ENCODE measurements at regions not wholly inside any gene's neighbourhood (a gene's known extent, or its start where the extent isn't known, plus 50 kb on each side); places are given as distances from the start of the nearest gene placed in this dataset.
A peak's percentile ranks its signal among the peaks of the same experiment; 100 is the strongest.

DNA sequence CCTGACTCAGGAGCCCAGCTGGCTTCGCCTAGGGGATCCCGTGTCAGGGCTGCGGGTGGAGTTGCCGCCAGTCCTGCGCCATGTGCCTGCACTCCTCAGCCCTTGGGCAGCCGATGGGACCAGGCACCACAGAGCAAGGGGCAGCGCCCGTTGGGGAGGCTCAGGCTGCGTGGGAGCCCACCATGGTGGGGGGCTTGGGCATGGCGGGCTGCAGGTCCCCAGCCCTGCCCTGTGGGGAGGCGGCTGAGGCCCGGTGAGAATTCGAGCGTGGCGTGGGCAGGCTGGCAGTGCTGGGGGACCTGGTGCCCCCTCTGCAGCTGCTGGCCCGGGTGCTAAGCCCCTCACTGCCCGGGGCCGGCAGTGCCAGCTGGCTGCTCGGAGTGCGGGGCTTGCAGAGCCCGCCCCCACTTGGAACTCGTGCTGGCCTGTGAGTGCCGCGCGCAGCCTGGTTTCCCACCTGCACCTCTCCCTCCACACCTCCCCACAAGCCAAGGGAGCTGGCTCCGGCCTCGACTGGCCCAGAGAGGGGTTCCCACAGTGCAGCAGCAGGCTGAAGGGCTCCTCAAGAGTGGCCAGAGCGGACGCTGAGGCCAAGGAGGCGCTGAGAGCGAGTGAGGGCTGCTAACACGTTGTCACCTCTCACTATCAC is 135.1 kb upstream of the SEL1L start:
- intact Hi-C loops (cut with DNase I): no loop called here
- H3K9me3 ChIP-seq: no peaks in the 10 kb centered on the region
- no peaks in the 10 kb centered on the region for H3K4me1 ChIP-seq
- no peak overlapping the region for H3K4me3 ChIP-seq
- TF ChIP-seq, protein P1, sequence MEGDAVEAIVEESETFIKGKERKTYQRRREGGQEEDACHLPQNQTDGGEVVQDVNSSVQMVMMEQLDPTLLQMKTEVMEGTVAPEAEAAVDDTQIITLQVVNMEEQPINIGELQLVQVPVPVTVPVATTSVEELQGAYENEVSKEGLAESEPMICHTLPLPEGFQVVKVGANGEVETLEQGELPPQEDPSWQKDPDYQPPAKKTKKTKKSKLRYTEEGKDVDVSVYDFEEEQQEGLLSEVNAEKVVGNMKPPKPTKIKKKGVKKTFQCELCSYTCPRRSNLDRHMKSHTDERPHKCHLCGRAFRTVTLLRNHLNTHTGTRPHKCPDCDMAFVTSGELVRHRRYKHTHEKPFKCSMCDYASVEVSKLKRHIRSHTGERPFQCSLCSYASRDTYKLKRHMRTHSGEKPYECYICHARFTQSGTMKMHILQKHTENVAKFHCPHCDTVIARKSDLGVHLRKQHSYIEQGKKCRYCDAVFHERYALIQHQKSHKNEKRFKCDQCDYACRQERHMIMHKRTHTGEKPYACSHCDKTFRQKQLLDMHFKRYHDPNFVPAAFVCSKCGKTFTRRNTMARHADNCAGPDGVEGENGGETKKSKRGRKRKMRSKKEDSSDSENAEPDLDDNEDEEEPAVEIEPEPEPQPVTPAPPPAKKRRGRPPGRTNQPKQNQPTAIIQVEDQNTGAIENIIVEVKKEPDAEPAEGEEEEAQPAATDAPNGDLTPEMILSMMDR (IDR thresholded peaks at IDR 0.05): no peak
- no peak overlapping the region for H3K27ac ChIP-seq
- 92% methylated on average over 28 to 32 of the region's 32 CpGs for WGBS, 2 donors
- FAIRE-seq (no peak), ATAC-seq (no peak), DNase-seq (peak in 2 of 6 donors; percentile 20 to 62)
- no peaks in the 10 kb centered on the region for H3K27me3 ChIP-seq
- H3K36me3 ChIP-seq: no peaks in the 10 kb centered on the region

DNA sequence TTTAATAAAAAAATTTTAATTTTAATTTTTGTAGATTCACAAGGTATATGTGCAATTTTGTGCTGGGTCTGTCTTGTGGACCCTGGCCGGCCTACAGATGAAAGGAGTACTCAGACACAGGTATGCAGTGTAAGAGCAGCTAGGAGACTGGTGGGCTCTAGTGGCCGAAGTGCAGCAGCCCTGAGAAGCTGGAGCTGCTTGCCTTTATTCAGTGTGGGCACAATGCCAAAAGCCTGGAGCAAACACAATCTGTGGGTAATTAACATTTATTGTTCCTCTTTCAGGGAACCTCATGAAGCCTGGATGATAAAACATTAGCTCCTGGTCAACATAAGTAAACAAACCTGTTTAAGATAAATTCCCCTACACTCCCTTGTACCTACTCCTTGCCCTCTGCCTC is 135.7 kb upstream of the SEL1L start:
- ATAC-seq (no peak), DNase-seq (no peak), FAIRE-seq (no peak)
- 93 to 98% methylated on average over 2 of the region's 2 CpGs for WGBS, 2 donors
- Histone ChIP-seq H3K27ac (no peak overlapping the region), H3K36me3 (no peaks in the 10 kb centered on the region), H3K27me3 (no peaks in the 10 kb centered on the region), H3K4me3 (no peak overlapping the region), H3K4me1 (no peaks in the 10 kb centered on the region), H3K9me3 (no peaks in the 10 kb centered on the region)
- TF ChIP-seq, protein P1 (IDR thresholded peaks at IDR 0.05): no peak
- intact Hi-C loops (cut with DNase I): no loop called here

DNA sequence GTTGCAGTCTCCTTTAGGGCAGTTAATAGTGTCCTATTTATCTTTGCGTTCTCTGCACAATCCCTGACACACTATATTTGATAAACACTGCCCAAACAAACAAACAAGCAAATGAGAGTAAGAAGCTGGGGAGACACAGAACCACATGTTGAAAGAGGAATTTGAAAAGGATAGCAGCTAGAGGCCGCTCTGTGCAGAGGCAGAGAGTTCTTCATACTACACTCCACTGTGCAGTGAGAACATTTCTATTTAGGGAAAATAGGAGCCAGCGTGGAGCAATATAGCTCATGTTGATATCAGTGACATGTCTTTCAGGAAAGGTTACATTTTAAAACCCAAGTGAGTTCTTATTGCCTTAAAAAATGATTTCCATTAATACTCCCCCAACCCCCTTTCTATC is 140.3 kb upstream of the SEL1L start:
- Histone ChIP-seq H3K9me3 (no peaks in the 10 kb centered on the region), H3K27me3 (no peaks in the 10 kb centered on the region), H3K4me1 (peaks cover 0 to 9% (median 5%) of the 10 kb centered on the region in 3 donors), H3K36me3 (no peaks in the 10 kb centered on the region), H3K4me3 (no peak overlapping the region), H3K27ac (no peak overlapping the region)
- 75 to 81% methylated on average over 3 of the region's 3 CpGs for WGBS, 2 donors
- DNase-seq (no peak), ATAC-seq (no peak), FAIRE-seq (no peak)
- TF ChIP-seq, protein P1 (IDR thresholded peaks at IDR 0.05): no peak
- intact Hi-C loops (cut with DNase I): no loop called here

DNA sequence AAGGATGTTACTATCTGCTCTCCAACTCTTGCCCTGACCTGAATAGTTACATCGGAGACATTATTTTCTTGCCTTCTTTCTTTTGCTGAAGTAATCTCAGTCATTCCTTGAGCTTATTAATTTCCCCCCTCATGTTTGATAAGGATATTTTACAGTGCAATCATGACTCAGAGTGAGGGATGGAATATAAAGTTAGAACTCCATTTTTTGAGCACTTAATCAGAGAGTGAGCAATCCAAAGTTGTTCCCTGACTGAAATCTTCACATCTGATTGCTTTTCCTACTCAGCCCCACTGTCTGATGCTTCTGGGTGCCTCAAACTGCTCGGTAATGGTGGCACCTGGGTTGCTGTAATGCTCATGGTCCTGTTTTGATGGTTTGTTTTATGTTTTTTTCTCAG is 142.7 kb upstream of the SEL1L start:
- Histone ChIP-seq H3K27me3 (no peaks in the 10 kb centered on the region), H3K36me3 (no peaks in the 10 kb centered on the region), H3K9me3 (no peaks in the 10 kb centered on the region), H3K4me3 (no peak overlapping the region), H3K27ac (no peak overlapping the region), H3K4me1 (peaks cover 0 to 9% (median 5%) of the 10 kb centered on the region in 3 donors)
- FAIRE-seq: no peak
- TF ChIP-seq, protein P1 (IDR thresholded peaks at IDR 0.05): no peak
- intact Hi-C loops (cut with DNase I): no loop called here
- 57 to 66% methylated on average over 2 of the region's 2 CpGs for WGBS, 2 donors
- no peak for ATAC-seq
- no peak for DNase-seq

DNA sequence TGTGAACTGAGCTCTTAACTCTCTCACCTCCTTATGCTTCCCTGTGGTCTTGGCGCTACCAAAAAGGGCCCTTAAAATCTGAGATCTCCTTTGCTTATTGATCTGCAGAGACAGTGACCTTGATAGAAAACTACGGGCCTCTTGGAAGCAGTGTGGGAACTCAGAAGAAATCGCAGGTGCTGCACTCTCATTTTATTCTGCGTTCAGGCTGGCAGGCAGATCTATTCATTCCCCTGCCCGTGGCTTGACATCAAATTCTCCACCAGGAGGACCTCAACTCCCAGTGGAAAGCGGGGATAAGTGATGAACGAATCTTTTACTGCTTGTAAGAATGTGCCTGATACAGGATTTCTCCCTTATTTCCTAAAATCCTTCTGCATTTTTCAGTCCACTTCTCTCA is 143.2 kb upstream of the SEL1L start:
- no peak for FAIRE-seq
- no peaks in the 10 kb centered on the region for H3K9me3 ChIP-seq
- TF ChIP-seq, protein P1 (IDR thresholded peaks at IDR 0.05): no peak
- no peak overlapping the region for H3K4me3 ChIP-seq
- 28 to 30% methylated on average over 7 of the region's 7 CpGs for WGBS, 2 donors
- H3K36me3 ChIP-seq: no peaks in the 10 kb centered on the region
- DNase-seq: no peak
- no peaks in the 10 kb centered on the region for H3K27me3 ChIP-seq
- peaks cover 0 to 9% (median 5%) of the 10 kb centered on the region in 3 donors for H3K4me1 ChIP-seq
- intact Hi-C loops (cut with DNase I): no loop called here
- ATAC-seq: peak in 3 of 4 donors; percentile 29 to 75 (median 55)
- no peak overlapping the region for H3K27ac ChIP-seq
